Glomerular endothelial cell (primary cell): ENCODE measurements at regions not wholly inside any gene's neighbourhood (a gene's known extent, or its start where the extent isn't known, plus 50 kb on each side); places are given as distances from the start of the nearest gene placed in this dataset.
"Not testable (repeated sequence)": the region's sequence is repeated elsewhere in the genome, so short reads cannot be mapped to it uniquely, and the experiment has no call there.

Experiments used
- DNase-seq: peaks from one replicate; pipeline ENCODE4 v3.0.0-alpha.2; 2011; ENCODE audit warnings: low read depth, low spot score; ENCODE audit errors: extremely low read depth

DNA sequence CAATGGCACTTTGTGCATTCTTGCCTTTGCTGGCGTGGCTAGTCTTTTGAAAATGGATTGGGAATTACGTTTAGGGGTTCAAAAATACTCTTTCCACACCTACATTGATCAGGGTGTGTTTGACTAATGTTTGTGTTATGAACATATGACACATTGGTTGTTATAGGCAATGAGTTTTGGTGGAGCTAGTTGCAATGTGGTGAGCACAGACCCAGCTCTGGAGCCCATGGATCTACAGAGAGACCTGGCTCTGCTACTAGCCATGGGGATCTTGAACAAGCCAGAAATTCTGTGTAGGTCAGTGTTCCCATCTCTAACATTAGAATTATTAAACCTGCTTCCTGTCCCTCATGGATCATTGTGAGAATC lies 222.4 kb upstream of the UBL3 start:
- no peak for DNase-seq

DNA sequence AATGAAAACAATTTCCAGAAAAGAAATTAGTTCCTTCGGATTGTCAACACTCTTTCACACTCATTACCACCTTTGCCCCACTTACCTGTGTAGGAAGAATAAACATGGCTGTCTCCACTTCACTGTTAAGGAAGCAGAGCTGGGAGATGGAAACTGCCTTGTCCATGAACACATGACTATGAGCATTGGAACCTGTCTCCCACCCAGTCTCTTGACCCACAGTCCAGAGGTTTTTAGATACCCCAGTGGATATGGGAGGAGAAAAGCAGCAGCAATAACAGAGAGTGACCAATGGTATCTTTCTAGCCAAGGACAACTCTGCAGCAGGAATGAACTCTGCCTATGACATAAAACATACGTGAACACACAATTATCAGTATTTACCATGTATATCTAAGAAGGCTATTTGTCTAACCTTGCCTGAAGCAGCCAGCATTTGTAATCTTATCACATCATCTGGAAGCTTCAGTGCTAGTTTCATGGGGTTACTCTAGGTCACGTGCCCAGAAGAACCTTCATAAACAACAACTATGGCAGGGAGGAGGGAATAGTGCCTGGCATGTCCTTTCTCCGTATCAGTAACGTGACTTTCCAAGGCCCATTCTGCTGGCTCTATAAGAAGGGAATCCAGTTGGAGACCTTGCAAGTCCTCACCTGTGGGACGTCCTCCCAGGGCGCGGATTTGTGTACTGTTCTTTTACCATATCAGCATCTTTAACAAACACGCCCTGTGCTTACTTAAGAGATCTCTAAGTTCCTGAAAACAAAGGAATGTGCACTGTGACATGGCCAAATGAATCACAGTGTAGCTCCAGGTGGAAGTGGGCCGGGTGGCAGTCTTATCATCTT lies 221.8 kb upstream of the UBL3 start:
- no peak for DNase-seq

DNA sequence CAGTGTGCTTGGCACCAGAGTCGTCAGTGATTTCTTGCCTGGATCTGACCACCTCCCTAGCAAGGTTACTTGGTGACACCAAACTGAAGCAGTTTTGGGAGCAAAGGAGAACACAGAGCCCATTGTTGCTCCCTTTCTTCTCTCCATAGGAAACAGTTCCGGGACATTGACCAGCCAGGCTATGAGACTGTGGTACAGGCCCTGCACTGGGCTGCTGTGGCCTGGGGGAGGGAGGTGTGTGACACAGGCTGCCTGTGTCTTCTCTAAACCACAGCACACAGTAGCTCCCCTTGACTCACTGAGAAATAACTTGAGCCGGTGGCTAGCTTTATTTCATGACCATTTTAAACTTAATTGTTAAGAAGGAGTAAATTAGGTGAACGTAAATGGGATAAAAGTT lies 214.8 kb upstream of the UBL3 start:
- no peak for DNase-seq

DNA sequence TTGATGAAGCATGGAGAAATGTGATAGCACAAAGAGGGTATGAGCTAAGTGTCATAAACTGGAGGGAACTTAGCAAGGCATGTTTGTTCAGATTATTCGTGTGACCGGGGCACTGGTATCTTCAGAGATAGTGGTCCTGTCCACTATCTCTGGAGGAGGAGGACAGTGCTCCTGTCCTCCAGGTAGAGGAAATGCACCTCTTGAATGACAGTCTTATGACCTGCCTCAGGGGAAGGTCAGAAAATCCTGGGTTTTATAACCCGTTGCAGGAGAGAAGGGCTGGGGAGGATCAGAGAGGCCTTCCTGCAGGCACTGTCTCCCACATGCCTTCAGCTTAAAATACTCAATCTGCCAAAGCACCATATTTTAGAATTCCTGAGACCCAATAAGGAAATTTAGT lies 213.5 kb upstream of the UBL3 start:
- DNase-seq, result no peak

DNA sequence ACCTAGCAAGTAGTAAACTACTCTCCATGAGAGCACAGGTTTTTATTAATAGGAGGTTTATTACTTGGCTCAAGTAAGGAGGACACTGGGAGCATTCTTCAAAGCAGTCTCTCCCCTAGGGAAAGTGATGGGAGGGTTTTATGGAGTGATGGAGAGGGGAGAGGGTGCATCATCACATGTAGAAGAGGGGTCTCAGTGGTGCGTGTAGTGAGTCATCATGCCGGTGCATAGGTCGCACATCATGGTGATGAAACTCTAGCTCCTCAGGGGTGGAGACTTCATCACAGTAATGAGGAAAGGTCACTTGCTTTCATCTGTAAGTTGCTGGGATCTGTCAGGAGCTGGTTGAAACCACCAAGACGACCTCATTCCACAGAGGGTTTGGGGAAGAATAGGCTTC lies 210.8 kb upstream of the UBL3 start:
- no peak for DNase-seq

DNA sequence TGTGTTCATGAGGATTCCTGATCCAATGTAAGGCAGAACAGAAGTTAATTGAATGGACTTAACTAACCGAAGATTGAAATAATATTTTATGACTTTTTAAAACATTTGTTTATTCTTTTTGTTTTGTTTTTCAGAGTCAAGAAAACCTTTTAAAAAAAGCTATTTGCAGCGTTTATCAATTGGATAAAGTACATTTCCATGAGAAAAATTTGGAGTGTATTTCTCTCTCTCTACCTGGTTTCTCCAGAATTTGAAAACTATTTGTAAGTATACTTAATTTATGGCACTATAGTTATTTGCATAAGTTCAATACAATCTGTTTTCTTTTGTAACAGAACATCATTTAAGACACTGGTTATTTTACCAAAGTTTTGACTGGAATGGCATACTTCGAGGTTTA lies 208.0 kb upstream of the UBL3 start:
- no peak for DNase-seq

DNA sequence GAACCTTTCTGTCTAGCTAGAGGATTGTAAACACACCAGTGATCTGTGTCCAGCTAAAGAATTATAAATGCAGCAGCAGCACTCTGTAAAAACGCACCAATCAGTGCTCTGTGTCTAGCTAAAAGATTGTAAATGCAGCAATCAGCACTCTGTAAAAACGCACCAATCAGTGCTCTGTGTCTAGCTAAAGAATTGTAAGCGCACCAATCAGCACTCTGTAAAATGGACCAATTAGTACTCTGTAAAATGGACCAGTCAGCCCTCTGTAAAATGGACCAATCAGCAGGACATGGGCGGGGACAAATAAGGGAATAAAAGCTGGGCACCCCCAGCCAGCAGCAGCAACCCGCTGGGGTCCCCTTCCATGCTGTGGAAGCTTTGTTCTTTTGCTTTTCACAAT lies 204.1 kb upstream of the UBL3 start:
- DNase-seq, result not testable (repeated sequence)

DNA sequence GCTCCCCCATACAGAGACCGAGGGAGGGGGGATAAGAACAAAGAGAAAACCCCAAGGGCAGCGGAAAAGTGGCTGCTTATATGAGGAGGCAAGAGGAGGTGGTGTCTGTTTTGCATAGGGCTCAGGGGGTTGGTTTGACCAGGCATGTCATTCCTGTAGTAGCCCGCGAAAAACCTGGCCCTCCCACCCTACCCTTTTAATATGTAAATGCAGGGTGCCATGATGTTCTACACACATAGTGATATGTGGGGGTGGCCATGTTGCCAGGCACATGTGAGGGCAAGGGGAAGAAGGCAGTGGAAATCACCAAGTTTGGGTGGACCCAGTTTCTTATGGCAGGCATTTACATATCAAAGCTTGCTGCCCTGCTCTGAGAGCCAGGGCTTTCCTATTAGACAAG lies 203.5 kb upstream of the UBL3 start:
- no peak for DNase-seq

DNA sequence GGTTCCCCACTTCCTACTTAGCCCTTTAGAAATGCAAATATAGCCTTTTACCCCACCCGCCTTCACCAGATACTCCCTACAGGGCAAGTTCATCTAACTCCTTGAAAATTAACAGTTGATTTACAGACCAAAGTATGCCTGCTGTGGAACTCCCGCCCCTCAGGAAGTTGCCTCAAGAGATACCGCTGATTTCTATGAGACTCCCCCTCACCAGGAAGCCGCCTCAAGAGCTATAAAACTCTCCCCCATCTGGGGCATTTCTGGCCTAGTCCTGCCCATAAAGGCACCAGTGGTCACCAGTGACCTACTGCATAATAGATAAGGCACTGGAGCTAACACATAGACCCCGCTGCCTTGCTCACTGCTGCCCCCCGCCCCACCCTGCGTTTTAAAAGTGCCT lies 201.7 kb upstream of the UBL3 start:
- no peak for DNase-seq

DNA sequence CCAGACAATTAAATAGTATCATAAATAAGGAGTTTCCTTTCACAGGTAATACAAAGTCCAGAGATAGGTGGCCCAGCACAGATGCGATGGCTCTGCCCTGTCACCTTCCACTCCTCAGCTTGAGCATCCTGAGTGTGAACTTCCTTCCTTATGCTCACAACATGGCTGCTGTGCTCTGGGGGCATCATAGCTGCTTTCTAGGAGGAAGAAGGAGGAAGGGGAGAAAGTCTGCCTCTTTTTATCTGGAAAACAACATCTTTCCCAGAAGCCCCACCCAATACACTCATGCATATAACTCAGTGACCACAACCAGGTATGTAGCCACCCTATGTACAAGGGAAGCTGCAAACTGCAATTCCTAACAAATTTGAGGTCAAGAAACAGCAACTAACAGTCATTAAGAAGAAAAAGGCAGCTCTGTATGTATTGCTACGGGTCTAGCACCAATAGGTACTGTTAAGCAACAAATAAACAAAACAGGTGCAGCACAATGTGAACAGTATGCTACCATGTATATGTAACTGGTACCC lies 201.2 kb upstream of the UBL3 start:
- no peak for DNase-seq

DNA sequence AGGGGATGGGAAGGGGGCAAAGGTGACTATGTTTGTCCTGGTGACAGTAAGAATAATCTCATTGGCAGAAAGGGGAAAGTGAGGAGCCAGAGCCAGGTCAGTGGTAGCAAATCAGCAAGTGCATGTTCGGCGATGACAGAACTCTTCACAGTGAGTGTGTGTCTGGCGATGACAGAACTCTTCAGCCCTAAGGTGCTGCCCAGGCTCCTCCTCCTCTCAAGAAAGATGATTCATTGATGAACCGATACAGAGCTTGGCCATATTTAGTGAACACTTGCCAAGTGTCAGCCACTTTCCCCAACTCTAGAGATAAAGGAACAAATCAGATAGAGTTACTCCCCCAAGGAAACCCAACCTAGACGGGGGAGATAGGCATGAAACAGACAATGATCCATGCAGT lies 199.3 kb upstream of the UBL3 start:
- DNase-seq, result no peak

DNA sequence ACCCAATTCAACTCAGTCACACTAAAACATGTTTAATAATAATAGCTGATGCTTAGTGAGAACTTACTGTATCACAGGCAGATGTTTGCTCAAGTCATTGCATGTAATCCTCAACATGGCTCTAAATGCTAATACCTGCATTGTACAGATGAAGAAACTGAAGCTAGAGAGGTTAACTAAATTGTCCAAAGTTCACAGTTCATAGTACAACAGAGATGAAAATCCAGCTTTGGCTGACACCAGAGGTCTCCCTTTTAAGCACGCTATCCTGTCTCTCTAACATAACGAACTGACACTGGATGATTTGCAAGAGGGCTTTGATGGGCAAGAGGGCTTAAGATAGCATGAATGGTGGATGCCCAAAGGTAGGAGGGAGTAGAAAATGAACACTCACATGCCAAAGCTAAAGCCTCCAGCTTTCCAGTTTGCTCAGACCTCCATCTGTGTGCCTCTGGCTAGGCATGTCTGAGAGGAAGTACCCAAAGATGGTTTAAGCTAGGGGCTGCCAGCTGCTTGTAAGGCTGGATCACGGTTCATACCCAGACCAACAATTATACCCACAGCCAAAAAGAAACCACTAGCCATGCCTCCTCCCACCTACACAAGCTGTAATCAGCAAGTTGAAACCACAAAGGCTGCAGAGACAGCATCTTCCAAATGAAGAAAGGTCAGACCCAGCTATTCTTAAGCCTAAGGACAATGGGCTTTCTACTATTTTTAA lies 196.9 kb upstream of the UBL3 start:
- no peak for DNase-seq

DNA sequence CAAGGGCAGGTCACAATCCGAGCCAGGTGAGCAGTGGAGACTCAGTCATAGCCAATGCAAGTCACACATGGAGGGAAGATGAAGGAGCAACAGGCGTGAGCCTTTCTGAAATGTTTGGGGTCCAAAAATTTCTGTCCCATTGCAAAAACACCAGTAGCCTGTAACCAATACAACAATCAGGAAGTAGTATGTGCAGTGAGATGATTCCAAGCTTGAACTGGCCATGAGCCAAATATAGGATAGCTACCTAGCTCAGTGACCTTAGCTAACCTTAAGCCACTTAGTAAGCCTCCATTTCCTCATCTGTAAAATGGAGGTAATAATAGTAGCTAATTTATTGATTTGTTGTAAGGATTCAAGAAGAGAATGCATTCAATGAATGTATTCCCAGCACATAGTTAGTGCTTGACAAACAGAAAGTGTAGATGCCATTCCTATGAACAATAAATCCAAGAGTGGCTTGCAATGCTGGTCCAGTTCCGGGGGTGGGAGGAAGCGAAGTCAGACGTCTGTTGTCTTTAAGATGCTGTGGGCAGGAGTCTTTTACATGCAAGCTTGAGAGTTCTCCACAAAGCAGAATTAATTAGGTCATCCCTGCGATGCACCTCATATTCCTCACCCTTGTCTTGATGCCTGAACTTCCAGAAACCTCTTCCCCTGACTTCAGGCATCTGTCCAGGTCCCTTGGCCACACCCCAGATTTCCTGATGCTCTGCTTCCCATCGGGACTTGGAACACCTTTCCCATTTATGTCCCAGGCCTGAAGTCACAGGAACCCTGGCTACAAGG lies 195.7 kb upstream of the UBL3 start:
- DNase-seq, result no peak

DNA sequence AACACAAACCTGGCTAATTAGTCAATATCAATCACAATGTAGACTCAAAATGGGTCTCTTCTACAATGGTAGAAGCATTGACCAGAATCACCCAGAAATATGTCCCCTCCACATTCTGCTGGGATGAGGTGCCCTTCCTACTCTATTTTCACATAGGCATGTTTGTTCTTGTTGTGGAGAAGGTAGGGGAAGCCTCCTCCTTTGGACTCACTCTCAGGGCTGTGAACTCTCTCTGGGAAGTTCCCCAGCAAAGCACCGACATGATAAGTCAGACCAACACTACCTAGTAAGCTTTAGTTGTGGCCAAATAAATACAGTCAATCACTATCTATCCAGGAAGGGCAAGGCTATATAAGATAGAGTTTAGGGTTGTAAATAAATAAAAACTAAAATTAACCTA lies 194.5 kb upstream of the UBL3 start:
- no peak for DNase-seq

DNA sequence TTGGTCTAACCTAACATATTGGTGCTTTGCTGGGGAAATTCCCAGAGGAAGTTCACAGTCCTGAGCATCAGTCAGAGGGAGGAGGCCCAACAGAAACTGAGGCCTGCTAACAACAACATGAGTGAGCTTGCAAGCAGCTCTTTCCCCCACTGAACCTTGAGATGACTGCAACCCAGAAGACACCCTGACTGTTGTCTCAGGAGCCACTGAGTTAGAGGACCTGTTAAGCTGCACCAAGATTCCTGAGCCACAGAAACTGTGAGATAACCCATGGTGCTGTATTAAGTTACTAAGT lies 193.2 kb upstream of the UBL3 start:
- DNase-seq, result no peak

DNA sequence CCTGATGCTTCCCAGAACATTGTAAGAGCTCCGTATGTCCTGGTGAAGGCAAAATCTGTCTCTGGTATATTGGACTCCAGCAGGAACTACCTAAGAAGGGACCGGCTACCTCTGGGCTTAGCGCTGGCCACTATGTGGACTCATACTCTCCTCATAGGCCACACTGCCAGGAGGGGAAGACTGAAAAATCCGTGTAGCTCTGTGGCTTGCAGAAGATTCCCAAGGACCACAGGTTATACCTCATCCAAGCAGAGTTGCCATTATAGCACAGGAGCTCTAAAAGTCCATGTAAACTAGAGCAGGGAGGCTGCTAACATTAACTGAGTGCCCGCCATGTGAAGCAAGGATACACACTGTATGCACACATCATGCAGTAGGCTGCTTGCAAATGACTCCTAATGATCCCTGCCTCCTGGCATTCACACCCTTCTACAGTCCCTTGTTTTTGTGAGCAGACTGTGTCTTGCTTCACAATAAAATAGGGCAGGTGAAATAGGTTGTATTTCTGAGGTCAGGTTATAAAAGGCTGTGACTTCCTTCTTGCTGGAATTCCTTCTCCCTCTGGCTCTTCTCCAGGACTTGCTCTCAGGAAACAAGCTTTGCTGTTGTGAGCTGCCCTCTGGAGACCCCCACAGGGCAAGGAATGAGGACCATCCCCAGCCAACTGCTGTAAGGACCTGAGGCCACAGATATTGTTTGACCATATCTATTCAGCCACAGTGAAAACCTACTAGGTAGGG lies 192.6 kb upstream of the UBL3 start:
- DNase-seq, result no peak

DNA sequence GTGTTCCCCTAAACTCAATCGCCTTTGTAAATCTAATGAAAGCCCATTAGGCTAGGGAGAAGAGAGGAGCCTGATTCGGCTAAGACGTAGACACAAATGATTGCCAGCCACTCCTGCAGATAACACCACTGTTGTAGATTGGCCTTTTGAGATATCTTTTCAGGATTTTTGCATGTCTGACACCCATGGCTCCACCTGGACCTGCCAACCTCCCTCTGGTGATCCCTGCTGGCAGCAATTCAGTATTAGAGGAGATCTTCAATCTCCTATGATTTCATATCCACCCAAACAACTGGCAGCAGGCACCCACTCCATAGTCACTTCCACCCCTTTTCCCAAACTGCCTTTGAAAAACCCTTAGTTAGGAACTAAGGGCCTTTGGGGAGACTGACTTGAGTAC lies 191.9 kb upstream of the UBL3 start:
- DNase-seq, result no peak

DNA sequence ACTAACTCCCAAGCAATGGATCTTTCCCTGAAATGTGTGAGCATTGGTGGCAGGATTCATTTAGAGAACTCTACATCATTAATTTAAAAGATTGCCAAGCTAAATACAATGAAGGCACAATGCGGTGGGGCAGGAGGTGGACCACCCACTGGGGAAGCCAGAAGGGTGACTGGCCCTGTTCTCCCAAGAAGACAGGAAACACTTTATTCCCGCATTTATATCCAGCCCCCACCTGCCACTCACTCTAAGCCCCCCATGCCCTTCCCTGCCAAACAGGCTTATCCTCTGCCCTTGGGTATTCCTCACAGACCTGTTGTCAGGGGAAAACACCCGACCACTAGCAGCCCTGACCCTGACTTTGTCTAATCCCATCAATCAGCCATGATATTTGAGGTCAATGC lies 189.1 kb upstream of the UBL3 start:
- no peak for DNase-seq

DNA sequence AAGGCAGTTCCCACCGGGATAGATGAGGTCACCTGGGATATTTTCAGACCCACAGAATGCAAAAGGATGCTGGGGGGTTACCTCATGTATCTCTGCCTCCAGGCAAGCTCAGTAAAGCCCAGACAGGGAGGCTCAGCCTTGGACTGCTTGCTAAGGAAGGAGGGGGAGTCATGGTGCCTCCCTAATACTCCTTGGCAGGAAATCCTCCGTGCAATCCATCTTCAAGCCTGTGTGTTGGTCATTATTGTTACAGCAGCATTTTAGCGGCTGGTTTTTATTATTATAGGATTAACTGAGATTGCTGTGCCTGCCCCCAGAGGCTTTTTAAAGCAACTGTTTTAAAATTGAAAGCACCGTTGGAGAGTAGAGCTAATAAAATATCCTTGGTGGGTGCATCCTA lies 188.5 kb upstream of the UBL3 start:
- no peak for DNase-seq

DNA sequence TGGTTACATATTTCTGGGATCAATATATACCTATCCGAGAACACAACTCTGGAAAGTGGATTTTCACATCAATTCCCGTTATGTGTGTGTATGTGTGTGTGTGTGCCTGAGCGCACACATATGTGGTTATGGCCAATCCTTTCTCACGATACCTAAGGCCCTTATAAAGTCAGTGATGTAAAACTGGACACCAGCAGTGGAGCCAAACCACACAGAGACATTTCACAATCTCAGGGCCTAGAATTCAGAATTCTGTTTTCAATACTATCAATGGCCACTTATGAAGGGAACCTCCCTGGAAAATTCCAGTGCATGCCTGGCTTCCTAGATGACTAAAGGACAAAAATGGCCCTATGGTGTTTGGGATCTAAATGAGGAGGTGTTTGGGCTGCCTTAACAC lies 187.3 kb upstream of the UBL3 start:
- DNase-seq, result no peak

DNA sequence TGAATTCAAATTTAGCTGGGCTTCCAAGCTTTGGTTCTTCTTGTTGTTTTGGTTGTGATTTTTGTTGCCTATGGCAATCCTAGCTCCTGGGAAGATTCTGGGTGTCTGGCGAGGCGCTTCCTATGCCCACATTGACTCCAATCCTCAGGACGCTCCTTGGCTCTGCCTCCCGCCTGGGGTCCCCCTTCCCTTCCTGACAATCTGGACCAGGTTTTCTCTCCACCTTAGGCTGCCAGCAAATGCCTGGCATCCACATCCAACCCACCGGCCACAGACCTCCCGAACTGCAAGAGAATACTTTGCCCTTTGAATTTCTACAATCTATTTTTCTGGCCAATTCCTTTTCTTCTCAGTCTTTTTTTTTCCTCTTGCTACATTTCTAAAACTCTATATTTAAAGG lies 186.9 kb upstream of the UBL3 start:
- no peak for DNase-seq
